ENCODE measurements at regions not wholly inside any gene's neighbourhood (a gene's known extent, or its start where the extent isn't known, plus 50 kb on each side); places are given as distances from the start of the nearest gene placed in this dataset.

GRCh38 chr4:181698221-181698620 lies 545.0 kb upstream of the TENM3 start:
- H3K27me3 ChIP-seq (ENCODE audit: insufficient read depth, low read length, poor library complexity), result no peaks in the 10 kb centered on the region
- H3K27ac ChIP-seq (ENCODE audit: low read length), result no peak overlapping the region
- no peaks in the 10 kb centered on the region for H3K4me1 ChIP-seq (ENCODE audit: insufficient read depth, low read length)
- H4K20me1 ChIP-seq (ENCODE audit: insufficient read depth, low read length), result no peaks in the 10 kb centered on the region
- no peak overlapping the region for H3K9ac ChIP-seq (ENCODE audit: low read depth, low read length)
- H3K4me3 ChIP-seq (ENCODE audit: low read depth in 1 of 2, low read length in 2 of 2), result no peak overlapping the region
- H3K9me3 ChIP-seq (ENCODE audit: insufficient read depth, low read length, severe bottlenecking), result no peaks in the 10 kb centered on the region
- no peaks in the 10 kb centered on the region for H3K79me2 ChIP-seq (ENCODE audit: insufficient read depth, low read length)
- no peak for DNase-seq
- no peak for TF ChIP-seq CTCF (IDR thresholded peaks at IDR 0.05; ENCODE audit: borderline replicate concordance, extremely low read depth, low read length, poor library complexity, severe bottlenecking)
- no peak for TF ChIP-seq EZH2 (IDR thresholded peaks at IDR 0.05; ENCODE audit: borderline replicate concordance, low read depth, low read length, severe bottlenecking)
- ATAC-seq (ENCODE audit: insufficient read depth, low read depth), result no peak
- no peaks in the 10 kb centered on the region for H3K36me3 ChIP-seq (ENCODE audit: insufficient read depth, low read length)
- no peak overlapping the region for H3K4me2 ChIP-seq (ENCODE audit: insufficient read depth, low read length)
- no peak overlapping the region for H2AFZ ChIP-seq (ENCODE audit: low read depth, low read length)

GRCh38 chr4:181701214-181701613 lies 542.0 kb upstream of the TENM3 start:
- Histone ChIP-seq H3K9me3 (ENCODE audit: insufficient read depth, low read length, severe bottlenecking) (no peaks in the 10 kb centered on the region), H3K79me2 (ENCODE audit: insufficient read depth, low read length) (no peaks in the 10 kb centered on the region), H3K27me3 (ENCODE audit: insufficient read depth, low read length, poor library complexity) (no peaks in the 10 kb centered on the region), H3K9ac (ENCODE audit: low read depth, low read length) (no peak overlapping the region), H3K27ac (ENCODE audit: low read length) (no peak overlapping the region), H2AFZ (ENCODE audit: low read depth, low read length) (no peak overlapping the region), H3K36me3 (ENCODE audit: insufficient read depth, low read length) (no peaks in the 10 kb centered on the region), H3K4me2 (ENCODE audit: insufficient read depth, low read length) (no peak overlapping the region), H3K4me1 (ENCODE audit: insufficient read depth, low read length) (no peaks in the 10 kb centered on the region), H3K4me3 (ENCODE audit: low read depth in 1 of 2, low read length in 2 of 2) (no peak overlapping the region), H4K20me1 (ENCODE audit: insufficient read depth, low read length) (no peaks in the 10 kb centered on the region)
- TF ChIP-seq CTCF (IDR thresholded peaks at IDR 0.05; ENCODE audit: borderline replicate concordance, extremely low read depth, low read length, poor library complexity, severe bottlenecking) (no peak), EZH2 (IDR thresholded peaks at IDR 0.05; ENCODE audit: borderline replicate concordance, low read depth, low read length, severe bottlenecking) (no peak)
- DNase-seq, result no peak
- ATAC-seq (ENCODE audit: insufficient read depth, low read depth), result no peak

GRCh38 chr4:181701894-181702293 lies 541.3 kb upstream of the TENM3 start:
- H3K27ac ChIP-seq (ENCODE audit: low read length), result no peak overlapping the region
- H3K36me3 ChIP-seq (ENCODE audit: insufficient read depth, low read length), result no peaks in the 10 kb centered on the region
- H3K4me2 ChIP-seq (ENCODE audit: insufficient read depth, low read length), result no peak overlapping the region
- no peaks in the 10 kb centered on the region for H3K79me2 ChIP-seq (ENCODE audit: insufficient read depth, low read length)
- H3K9ac ChIP-seq (ENCODE audit: low read depth, low read length), result no peak overlapping the region
- H4K20me1 ChIP-seq (ENCODE audit: insufficient read depth, low read length), result no peaks in the 10 kb centered on the region
- H2AFZ ChIP-seq (ENCODE audit: low read depth, low read length), result no peak overlapping the region
- TF ChIP-seq EZH2 (IDR thresholded peaks at IDR 0.05; ENCODE audit: borderline replicate concordance, low read depth, low read length, severe bottlenecking) (no peak), CTCF (IDR thresholded peaks at IDR 0.05; ENCODE audit: borderline replicate concordance, extremely low read depth, low read length, poor library complexity, severe bottlenecking) (no peak)
- no peak for DNase-seq
- H3K27me3 ChIP-seq (ENCODE audit: insufficient read depth, low read length, poor library complexity), result no peaks in the 10 kb centered on the region
- no peak for ATAC-seq (ENCODE audit: insufficient read depth, low read depth)
- H3K4me3 ChIP-seq (ENCODE audit: low read depth in 1 of 2, low read length in 2 of 2), result no peak overlapping the region
- H3K9me3 ChIP-seq (ENCODE audit: insufficient read depth, low read length, severe bottlenecking), result peaks cover 2% of the 10 kb centered on the region
- no peaks in the 10 kb centered on the region for H3K4me1 ChIP-seq (ENCODE audit: insufficient read depth, low read length)
